NCI-H187 (cell line): ENCODE measurements at regions not wholly inside any gene's neighbourhood (a gene's known extent, or its start where the extent isn't known, plus 50 kb on each side); places are given as distances from the start of the nearest gene placed in this dataset.
A peak's percentile ranks its signal among the peaks of the same experiment; 100 is the strongest.
"Not testable (repeated sequence)": the region's sequence is repeated elsewhere in the genome, so short reads cannot be mapped to it uniquely, and the experiment has no call there.

Experiments used
- DNase-seq, 2 experiments: peaks; one replicate each; lab custom pipeline; 2025; lab: John Stamatoyannopoulos, UW

- no peak for DNase-seq
Measured at GRCh38 chr2:4047961-4048891, 344.9 kb downstream of the DCDC2C start.

GRCh38 chr2:4049463-4049862, 346.1 kb downstream of the DCDC2C start:
- no peak for DNase-seq

- DNase-seq = no peak
Measured at GRCh38 chr2:4053769-4054493, 350.6 kb downstream of the DCDC2C start.

- DNase-seq = no peak
Measured at GRCh38 chr2:4066217-4066616, 362.8 kb downstream of the DCDC2C start.

GRCh38 chr2:4073026-4073569, 369.7 kb downstream of the DCDC2C start:
- DNase-seq = no peak

- DNase-seq = no peak
Measured at GRCh38 chr2:4077017-4077416, 373.6 kb downstream of the DCDC2C start.

GRCh38 chr2:4085186-4085585, 381.8 kb downstream of the DCDC2C start:
- no peak for DNase-seq

- DNase-seq = no peak
Measured at GRCh38 chr2:4090668-4091630, 387.6 kb downstream of the DCDC2C start.

- no peak for DNase-seq
Measured at GRCh38 chr2:4091869-4092268, 388.5 kb downstream of the DCDC2C start.

GRCh38 chr2:4094743-4095142, 391.4 kb downstream of the DCDC2C start:
- no peak for DNase-seq

- DNase-seq = no peak
Measured at GRCh38 chr2:4096978-4097766, 393.8 kb downstream of the DCDC2C start.

GRCh38 chr2:4098137-4098536, 394.8 kb downstream of the DCDC2C start:
- no peak for DNase-seq

- no peak for DNase-seq
Measured at GRCh38 chr2:4101936-4102335, 398.6 kb downstream of the DCDC2C start.

- DNase-seq = peak in 1 of 2 experiments; percentile 38
Measured at GRCh38 chr2:4107179-4107578, 403.8 kb downstream of the DCDC2C start.

GRCh38 chr2:4110273-4110672, 406.9 kb downstream of the DCDC2C start:
- no peak for DNase-seq

- DNase-seq = not testable (repeated sequence)
Measured at GRCh38 chr2:4115435-4115834, 412.1 kb downstream of the DCDC2C start.

- DNase-seq = no peak
Measured at GRCh38 chr2:4122726-4123125, 419.4 kb downstream of the DCDC2C start.

- DNase-seq = no peak
Measured at GRCh38 chr2:4130651-4131050, 427.3 kb downstream of the DCDC2C start.

- no peak for DNase-seq
Measured at GRCh38 chr2:4134551-4135550, 431.5 kb downstream of the DCDC2C start.

GRCh38 chr2:4135765-4136164, 432.4 kb downstream of the DCDC2C start:
- no peak for DNase-seq
